Head of caudate nucleus (tissue), 42 donors: ENCODE measurements at regions not wholly inside any gene's neighbourhood (a gene's known extent, or its start where the extent isn't known, plus 50 kb on each side); places are given as distances from the start of the nearest gene placed in this dataset.

Experiments used
- DNase-seq, 42 donors: peaks; one replicate each; pipeline versions ENCODE4 v3.0.0 to v3.0.0-alpha.2; 2020 to 2021; ENCODE audit warnings: mixed read lengths in 7 of 42
- intact Hi-C: fragments of 100-400 bp; cut with DNase I; formaldehyde crosslinking; loops from one replicate; pipeline ENCODE4 v1.15.0; 2022

DNA sequence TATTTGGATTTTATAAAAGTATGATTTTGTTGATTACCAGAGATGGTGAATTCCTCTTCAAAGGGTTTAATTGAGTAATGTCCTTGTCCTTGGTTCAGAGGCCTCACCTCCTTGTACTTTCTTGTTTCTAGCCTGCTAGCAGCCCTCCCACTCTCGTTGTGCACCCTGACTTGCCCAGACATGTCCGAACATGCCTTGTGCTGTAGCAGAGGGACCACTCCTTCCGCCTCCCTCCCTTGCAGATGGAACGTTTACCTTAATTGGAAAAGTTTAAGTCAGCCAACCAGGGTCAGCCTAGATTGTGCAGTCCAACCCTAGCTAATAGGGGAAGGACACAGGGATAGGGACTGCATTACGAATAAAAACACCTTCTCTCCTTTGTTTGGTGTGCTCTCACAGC lies 406.9 kb upstream of the NMUR2 start:
- intact Hi-C loops, result no loop called here
- no peak for DNase-seq

DNA sequence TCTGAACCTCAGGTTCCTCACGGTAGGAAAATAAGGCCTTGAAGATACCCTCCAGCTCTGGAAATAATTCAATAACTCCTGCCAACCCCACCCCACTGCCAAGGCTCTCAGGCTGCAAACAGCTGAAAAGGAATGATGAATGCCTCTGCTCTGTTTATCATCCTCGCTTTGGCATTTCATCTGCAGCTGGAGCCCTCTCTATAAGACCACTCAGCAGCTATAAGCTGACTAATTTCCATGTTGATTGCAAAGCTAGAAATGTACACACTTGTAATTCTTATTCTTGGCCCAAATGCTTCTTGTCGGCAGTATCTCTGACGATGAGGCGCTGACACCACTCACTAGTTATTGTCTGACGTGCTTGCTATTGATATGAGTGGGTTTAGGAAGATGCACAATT lies 408.4 kb upstream of the NMUR2 start:
- intact Hi-C loops, result no loop called here
- DNase-seq, result peak in 4 of 42 donors; percentile 5 to 10 (median 8)

DNA sequence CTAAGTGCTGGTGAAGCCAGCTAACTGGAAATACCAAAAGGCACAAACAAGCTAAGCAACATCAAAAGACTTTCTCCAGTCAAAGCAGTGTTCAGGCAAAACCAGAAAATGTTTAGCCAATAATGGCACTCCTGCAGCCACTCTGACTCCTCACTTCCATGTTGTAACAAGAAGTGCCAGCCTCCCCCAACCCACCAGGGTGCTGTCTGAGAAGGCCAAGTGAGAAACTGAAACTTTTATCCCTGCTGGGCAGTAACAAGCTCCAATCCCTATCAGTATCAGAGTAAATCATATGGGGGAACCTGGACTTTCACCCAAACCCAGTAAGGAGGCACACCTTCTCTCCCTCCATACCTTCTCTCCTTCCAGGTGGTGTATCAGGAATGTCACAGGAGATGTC lies 414.8 kb upstream of the NMUR2 start:
- intact Hi-C loops, result no loop called here
- no peak for DNase-seq

DNA sequence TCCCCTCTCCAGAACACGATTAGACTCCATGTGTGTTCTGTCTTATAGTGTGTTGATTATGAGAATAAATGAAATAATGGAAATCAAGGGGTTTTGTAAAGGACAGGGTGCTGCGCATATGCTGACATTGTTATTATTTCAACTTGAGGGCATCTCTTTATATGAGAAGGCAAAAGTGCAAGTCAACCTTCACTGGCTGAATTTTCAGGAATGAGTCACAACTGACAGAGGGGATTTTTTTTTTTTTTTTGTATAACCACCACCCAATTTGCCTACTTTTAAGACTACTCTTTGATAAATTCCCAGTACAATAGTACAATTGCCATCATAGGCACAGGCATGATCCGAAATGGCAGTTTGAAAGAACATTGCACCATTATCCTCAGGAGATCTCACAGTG lies 419.2 kb upstream of the NMUR2 start:
- DNase-seq, result no peak
- intact Hi-C loops, result no loop called here

DNA sequence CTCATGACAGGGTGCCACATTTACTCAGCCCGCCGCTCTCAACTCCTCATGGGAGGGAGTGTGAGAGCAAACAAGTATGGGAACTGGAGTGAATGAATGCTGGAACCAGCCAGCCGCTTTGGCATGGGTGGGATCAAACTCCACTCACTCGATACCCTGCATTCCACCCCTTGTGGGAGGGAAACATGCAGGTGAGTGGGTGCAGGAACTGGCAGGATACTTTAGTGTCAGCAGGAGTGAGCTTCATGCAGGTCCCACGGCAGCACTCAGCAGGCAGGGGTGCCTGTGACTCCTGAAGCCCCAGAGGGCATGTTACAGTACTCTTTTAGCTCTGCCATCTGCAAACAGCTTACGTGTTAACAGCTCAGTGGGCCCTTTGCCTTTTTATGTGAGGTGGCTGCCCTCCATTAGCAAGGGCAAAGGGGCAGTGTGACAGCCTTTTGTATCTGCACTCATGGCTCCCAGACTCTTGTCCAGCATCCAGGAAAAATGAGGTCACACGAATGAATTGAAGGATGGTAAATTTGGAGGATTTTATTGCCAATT lies 433.2 kb upstream of the NMUR2 start:
- intact Hi-C loops, result no loop called here

DNA sequence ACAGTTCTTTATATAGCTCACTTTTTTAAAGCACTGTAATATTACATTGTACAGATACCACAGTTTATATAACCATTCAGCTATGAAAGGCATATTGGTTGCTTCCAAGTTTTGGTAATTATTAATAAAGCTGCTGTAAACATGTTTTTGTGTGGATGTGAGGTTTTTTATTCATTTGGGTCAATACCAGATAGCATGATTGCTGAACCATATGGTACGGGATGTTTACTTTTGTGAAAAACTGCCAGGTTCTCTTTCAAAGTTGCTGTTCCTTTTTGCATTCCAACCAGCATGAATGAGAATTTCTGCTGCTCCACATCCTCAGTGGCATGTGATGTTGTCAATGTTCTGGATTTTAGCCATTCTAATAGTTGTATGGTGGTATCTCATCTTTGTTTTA lies 439.6 kb upstream of the NMUR2 start:
- intact Hi-C loops, result no loop called here
- DNase-seq, result no peak

More for the DNA sequence above, 433.2 kb upstream of the NMUR2 start:
- DNase-seq, result no peak

DNA sequence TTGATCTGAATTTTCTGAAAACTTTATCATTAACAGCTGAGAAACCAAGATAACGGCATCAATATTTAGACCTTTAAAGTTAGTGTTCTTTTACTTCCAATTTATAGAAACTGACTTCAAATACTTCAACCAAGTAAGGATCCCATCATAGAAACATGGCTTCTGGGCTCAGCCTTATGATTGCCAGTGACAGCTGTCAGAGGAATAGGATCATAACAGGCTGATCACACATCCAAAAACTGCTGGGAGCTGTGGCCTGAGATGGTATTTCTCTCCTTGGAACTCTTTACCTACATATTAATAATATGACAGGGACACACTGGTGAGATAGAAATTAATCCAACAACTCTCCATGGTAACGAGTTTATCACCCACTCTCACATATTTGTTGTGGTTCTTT lies 448.3 kb upstream of the NMUR2 start:
- intact Hi-C loops, result no loop called here

DNA sequence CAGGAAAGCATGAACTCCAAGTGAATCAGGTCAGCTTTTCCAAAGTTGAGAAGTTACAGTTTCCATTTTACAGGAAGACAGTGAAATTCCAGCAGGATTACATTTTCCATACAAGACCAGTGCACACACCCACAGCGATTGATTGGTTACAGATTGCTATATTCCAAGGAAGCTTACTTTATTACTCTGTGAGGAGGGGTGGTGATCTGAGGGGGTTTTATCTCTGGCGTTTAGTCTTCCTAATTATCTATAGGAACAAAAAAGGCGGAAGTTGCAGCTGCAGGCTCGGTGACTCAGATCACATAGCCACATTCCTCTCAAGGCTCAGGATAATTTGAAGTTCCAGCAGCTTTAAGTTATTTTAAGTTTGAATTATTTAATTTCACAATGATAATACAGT lies 450.4 kb upstream of the NMUR2 start:
- intact Hi-C loops, result no loop called here
- no peak for DNase-seq

More for the DNA sequence above, 448.3 kb upstream of the NMUR2 start:
- no peak for DNase-seq

DNA sequence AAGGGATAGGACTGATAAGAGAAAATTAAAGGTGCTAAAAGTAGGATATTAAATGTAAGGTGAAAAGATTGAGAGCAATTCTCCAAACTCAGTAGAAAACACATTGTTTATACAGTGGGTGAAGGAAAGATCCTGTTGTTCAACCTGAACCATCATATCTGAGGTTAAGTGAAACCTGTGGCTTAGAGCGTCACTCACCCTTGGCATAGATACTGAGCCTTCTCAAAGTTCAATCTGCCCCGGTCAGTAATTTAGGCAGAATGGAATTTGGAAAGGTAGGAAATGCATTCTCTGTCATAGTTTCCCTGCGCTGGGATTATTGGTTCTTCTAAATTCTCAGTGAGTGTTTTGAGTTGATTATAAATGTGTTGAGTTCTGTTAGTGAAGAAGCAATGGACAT lies 456.2 kb upstream of the NMUR2 start:
- intact Hi-C loops, result no loop called here
- DNase-seq, result no peak

DNA sequence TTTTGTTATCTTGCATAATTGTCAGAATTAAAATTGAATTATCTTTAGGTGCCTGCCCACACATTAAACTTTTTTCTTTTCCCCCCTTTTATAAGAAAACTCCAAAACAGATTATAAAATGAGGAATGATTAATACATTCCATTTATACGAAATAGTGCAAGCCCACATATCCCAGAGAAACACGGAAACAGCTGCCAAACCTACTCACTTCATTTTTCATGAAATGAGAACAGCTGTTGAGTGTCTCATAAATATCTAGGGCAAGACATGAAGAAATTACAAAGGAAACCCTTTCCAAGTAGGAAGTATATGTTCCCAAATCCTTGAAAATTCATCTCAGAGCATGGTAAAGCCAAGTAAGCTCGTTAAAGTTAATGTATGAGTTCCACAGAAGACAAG lies 459.4 kb upstream of the NMUR2 start:
- intact Hi-C loops, result no loop called here
- peak in 16 of 42 donors; percentile 2 to 52 (median 16) for DNase-seq

DNA sequence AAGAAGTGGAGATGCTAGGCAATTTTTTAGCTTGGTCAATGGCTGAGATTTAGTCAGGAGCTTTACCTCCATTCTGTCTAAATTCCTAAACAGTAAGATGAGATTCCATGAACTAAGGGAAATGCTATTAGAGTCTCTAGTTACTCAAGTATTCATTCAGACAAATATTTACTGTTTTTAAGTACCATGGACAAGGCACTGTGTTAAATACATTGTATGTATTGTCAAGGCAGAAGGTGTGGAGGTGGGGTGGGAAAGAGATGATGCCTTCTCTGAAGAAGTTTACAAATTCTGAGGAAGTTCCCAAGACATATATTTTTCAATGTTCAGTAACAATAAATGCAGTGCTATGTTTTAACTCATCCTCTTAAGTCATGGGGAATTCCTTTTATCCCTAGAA lies 459.9 kb upstream of the NMUR2 start:
- intact Hi-C loops, result no loop called here
- no peak for DNase-seq

DNA sequence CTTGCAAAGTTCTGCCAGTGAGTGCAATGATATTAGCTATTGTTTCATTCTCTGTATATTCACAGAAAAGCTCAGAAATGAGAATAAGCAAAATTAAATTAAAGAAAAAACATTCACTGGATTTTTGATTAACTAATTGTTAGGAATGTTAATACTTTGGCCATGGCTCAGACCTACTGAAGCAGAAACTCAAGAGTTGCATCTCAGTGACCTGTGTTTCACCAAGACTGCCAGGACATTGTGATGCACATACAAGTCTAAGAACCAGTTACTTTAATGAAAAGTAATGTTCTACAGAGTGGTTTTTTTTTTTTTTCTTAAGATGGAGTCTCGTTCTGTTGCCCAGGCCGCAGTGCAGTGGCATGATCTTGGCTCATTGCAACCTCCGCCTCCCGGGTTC lies 464.9 kb upstream of the NMUR2 start:
- no peak for DNase-seq
- intact Hi-C loops, result no loop called here

DNA sequence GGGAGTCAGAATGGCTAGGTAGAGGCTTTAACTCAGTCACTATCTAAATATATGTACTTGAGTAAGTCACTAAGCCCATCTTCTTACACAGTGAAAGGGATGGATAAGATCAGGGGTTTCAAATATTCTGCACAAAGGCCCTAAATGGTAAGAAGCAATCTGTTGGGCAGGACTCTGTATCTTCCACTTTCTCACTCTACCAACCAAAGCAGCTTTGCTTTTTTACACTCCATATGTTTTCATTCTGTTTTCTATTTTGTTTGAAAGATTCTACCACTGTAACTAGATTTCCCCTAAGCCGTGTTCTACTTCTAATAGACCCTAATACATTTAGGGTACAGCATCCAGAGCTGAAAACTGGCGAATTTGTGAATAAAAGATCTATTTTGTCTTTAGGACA lies 477.5 kb upstream of the NMUR2 start:
- intact Hi-C loops, result no loop called here
- no peak for DNase-seq

DNA sequence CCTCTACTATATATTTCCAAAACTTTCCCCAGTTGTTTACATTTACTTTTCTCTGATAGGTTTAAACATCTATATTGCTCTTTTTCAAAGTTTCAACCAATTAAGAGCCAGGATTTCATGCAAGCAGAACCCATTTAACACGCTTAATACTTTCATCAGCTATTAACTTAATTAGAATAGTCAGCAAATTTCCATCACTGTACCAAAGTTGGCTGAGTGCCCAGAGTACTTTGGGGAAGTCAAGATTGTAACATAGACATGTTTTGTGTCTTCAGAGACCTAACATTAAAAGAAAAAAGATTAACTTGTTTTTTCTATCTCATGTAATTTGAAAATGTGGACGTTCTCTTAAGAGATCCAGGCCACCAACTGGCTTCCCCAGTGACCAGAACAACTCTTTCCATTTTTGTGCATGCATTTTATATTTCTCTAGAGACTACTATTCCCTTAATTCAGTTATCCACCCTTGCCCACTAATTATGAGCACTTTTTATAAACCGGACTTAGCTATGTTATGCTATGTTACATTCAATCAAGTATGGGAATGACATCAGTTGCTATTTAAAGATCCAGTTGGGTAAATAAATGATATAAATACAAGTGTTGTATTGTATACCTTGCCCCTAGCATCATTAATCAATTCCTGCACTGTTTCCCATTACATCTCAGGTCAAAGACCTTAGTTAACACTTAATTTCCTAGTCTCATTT lies 478.1 kb upstream of the NMUR2 start:
- intact Hi-C loops, result no loop called here

DNA sequence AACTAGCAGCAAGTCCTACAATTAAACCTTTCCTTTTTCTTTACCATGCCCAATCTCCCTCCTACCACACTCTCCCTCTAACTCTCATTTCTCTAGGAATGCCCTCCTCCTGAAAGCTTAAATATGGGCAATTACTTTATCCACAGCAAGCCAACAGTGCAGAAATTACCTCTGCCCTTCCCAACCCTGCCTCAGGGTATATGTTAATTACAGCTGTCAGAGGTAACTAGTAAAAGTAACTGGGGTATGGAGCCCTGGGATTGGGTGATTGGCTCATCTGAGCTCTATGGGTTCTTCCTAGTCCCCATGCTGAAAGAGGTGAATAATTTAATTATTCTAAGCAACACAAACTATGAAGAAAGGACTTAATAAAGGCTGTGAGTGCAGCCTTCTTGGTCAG lies 478.9 kb upstream of the NMUR2 start:
- DNase-seq, result no peak
- intact Hi-C loops, result no loop called here

More for the DNA sequence above, 478.1 kb upstream of the NMUR2 start:
- no peak for DNase-seq

DNA sequence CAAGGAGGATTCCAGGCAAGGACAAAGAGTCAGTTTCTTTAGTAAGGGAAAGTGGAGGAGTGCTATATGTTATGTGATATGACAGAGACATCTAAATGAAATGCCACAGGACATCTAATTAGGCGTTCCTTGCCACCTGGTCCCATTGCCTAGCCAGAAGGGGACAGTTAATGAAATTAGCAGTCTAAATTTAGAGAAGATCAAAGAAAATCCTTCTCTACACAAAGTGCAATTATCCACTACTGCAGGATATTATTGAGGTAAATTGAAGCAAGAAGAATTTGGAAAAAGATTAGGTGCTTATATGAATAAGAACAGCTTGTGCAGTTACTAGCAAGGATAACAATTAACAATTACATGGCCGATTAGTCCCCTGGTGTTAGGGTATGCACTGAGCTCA lies 495.3 kb upstream of the NMUR2 start:
- no peak for DNase-seq
- intact Hi-C loops, result no loop called here

DNA sequence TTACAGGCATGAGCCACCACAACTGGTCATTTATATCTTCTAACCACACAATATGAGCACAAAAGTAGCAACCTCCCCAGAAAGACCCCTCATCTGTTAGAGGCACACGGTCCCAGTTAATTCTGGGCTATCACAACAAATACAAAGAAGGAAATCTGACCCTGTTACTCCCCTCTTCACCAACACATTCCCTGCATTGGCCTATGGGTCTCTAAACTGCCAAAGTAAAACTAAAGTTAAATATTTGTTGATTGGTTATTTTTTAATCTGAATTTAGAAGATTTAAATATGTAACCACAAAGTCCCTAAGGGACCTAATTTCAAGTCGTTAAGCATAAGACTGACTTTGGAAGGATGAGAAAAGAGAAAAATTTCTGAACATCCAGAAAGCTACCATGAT lies 496.7 kb upstream of the NMUR2 start:
- no peak for DNase-seq
- intact Hi-C loops, result no loop called here

DNA sequence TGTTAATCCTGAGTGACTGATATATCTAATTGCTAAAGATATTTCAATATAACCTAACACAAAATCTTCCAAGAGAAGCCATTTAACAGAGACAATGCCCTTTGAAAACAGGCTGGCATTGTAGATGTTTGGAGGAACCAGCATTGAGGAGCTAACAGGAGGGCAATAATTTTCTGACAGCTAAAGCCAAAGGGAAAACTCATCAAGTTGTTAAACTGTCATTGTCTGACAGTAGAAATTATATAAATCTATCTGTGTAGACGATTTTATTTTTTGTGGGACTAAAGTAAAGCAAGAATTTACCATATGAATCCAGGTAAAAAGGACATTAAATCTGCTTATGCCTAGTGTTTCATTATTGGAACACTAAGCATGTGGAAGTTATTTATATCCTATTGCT lies 500.2 kb upstream of the NMUR2 start:
- intact Hi-C loops, result no loop called here
- DNase-seq, result no peak

DNA sequence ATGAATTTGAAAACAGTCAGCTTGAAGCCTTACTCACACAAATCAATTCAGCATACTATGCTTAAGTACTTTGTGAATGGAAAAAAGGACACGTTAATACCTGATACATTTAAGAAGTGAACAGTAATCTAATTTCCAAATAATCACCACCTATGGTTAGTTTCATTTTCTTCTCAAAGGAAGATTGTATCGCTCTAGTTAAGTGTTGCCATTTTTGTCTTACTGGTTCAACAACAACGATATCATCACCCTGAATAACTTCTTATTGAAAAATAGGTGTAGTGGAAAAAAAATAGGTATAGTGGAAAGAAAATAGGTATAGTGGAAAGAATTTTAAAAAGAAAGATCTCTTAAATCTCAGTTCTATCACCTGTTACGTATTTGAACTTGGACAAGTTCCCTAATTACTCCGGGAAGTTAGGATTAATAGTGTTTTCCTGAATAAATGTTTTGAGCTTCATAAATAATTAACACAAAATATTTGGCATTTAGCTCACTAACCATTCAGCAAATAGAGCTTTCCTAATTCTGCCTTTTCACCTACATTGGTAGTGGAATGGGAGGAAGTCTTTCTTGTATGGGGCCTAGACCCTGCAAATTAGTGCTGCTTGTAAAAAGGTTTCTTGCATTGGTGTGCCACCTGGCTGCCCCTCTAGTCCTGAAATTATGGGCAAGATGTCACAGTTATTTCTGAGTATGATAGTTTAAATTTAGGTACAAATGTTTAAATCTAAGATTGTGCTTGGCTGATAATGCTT lies 502.6 kb upstream of the NMUR2 start:
- no peak for DNase-seq
- intact Hi-C loops, result no loop called here

DNA sequence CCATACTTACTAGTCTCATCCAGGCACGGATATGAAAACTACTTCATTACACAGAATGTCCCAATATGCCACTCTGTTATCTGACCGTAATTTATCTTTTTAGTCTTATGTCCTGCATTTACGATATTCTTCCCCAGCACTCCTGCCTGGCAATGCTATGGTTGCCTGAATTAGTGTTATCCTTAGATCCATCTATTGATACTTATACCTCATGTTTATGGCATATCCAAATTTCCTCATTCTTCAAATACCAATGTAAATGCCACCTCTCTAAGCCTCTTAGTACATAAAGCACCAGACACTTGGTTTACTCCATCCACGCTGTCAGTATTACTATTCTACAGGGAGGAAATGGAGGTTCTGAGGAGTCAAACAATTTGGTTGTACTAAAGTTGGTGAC lies 507.8 kb upstream of the NMUR2 start:
- intact Hi-C loops, result no loop called here
- no peak for DNase-seq

DNA sequence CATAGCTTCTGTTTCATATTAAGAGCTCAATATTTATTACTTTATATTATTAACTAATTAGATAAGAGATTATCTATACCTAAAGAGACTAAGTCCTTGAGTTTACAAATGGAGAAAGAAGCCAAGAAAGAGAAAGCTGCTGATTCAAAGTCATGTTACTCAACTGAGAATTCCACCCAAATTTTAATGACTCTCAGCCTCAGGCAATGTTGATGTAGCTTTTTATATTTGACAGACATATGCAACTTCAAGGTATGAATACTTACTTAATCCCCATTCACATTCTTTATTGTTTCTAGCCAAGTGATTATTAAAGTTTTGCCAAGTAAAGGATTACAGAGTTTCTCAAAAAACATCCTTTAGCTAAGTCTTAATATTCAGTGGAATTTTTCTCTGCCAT lies 527.5 kb upstream of the NMUR2 start:
- intact Hi-C loops, result no loop called here
- DNase-seq, result no peak
